H1 (cell line): ENCODE measurements at regions not wholly inside any gene's neighbourhood (a gene's known extent, or its start where the extent isn't known, plus 50 kb on each side); places are given as distances from the start of the nearest gene placed in this dataset.

Experiments
- JUND ChIP-seq: IDR thresholded peaks from 2 replicates; pipeline ENCODE4 v1.6.1; 2011; ENCODE audit warnings: mild to moderate bottlenecking, improper control_type of control experiment, low read length
- RAD21 ChIP-seq, 2 experiments: IDR thresholded peaks in 1 of 2; conservative IDR thresholded peaks in 1 of 2; 2 replicates each; pipeline ENCODE4 v1.6.1; 2011; ENCODE audit warnings: low read depth in 2 of 2, low read length in 2 of 2, improper control_type of control experiment in 1 of 2, inconsistent platforms in 1 of 2, mild to moderate bottlenecking in 1 of 2, moderate library complexity in 1 of 2
- TF ChIP-seq, protein P1 (sequence below), 3 experiments: IDR thresholded peaks; 1 replicate in 2 of 3; 2 replicates in 1 of 3; pipeline versions ENCODE4 v1.5.1 to v1.6.1; 2011; ENCODE audit warnings: low read length in 3 of 3, mild to moderate bottlenecking in 3 of 3, inconsistent platforms in 2 of 3, low read depth in 1 of 3, moderate library complexity in 1 of 3; ENCODE audit not compliant: insufficient read depth in 1 of 3; ENCODE audit errors: control extremely low read depth in 1 of 3

DNA sequence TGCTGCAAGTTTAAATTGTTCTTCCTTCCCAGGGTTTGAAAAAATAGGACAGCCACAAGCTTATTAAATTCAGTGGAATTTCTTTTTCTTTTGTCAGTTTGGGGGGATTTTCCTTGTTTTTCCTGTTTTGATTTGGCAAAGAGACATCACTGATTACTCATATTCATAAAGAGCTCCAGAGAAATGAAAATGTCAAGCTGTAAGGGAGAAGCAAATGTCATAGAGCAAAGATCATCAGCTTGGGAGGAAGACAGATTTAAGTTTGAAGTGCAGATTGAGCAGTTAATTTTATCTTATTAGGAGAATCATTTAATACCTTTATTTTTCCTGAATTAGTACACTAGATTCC lies 255.8 kb upstream of the PHYHIPL start:
- TF ChIP-seq JUND (no peak), RAD21 (IDR thresholded peaks at IDR 0.05 in 1 of 2, conservative IDR thresholded peaks at IDR 0.05 in 1 of 2; ENCODE audit: low read depth in 2 of 2, low read length in 2 of 2) (no peak)
- TF ChIP-seq, protein P1, sequence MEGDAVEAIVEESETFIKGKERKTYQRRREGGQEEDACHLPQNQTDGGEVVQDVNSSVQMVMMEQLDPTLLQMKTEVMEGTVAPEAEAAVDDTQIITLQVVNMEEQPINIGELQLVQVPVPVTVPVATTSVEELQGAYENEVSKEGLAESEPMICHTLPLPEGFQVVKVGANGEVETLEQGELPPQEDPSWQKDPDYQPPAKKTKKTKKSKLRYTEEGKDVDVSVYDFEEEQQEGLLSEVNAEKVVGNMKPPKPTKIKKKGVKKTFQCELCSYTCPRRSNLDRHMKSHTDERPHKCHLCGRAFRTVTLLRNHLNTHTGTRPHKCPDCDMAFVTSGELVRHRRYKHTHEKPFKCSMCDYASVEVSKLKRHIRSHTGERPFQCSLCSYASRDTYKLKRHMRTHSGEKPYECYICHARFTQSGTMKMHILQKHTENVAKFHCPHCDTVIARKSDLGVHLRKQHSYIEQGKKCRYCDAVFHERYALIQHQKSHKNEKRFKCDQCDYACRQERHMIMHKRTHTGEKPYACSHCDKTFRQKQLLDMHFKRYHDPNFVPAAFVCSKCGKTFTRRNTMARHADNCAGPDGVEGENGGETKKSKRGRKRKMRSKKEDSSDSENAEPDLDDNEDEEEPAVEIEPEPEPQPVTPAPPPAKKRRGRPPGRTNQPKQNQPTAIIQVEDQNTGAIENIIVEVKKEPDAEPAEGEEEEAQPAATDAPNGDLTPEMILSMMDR (IDR thresholded peaks at IDR 0.05; ENCODE audit: control extremely low read depth in 1 of 3, insufficient read depth in 1 of 3, low read depth in 1 of 3, low read length in 3 of 3): no peak
